ENCODE measurements at regions not wholly inside any gene's neighbourhood (a gene's known extent, or its start where the extent isn't known, plus 50 kb on each side); places are given as distances from the start of the nearest gene placed in this dataset.
"Not testable (repeated sequence)": the region's sequence is repeated elsewhere in the genome, so short reads cannot be mapped to it uniquely, and the experiment has no call there.

DNA sequence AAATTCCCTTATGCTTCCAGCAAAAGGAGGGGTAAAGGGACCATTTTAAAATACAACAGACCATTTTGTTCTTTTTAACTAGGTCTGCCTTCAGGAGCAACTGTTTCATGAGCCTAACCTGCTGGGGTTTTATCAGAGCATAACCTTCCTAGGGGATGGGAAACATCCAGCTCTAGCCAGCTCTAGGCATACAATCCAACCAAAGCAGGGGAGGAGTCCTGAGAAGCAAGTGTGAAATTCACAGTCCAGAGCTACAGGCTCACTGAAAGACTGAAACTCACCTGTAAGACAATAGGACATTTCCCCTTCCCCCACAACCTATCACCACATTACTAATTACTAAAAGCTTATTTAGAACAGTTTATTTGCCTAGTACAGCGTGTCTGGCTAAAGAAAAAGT lies 1296.6 kb upstream of the DDX18 start:
- no peak for TF ChIP-seq POLR2A (IDR thresholded peaks at IDR 0.05)
- intact Hi-C loops (cut with DNase I) = no loop called here
- 38 to 46% methylated on average over 1 of the region's 1 CpG for WGBS, 2 donors
- DNase-seq (no peak), ATAC-seq (no peak)
- H3K27me3 ChIP-seq = no peaks in the 10 kb centered on the region
- no peaks in the 10 kb centered on the region for H3K9me3 ChIP-seq
- no peaks in the 10 kb centered on the region for H3K36me3 ChIP-seq (replicated peaks in 1 of 2; ENCODE audit: insufficient read depth in 1 of 2, low read depth in 2 of 2)
- H3K4me3 ChIP-seq = no peak overlapping the region
- no peak overlapping the region for H3K27ac ChIP-seq
- H3K4me1 ChIP-seq = no peaks in the 10 kb centered on the region

DNA sequence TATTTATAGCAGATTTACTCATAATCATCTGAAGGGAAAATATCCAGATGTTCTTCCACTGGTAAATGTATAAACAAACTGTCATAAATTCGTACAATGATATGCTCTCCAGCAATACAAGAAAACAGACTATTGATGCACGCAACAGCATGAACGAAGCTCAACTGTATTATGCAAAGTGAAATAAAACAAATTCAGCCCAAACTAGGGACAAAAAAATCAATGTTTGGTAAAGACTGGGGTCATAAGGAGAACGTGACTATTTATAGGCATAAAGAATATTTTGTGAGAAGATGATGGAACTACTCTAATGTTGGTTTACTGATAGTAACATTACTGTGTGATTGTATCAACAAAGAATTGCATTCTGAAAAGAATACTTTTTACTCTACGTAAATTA lies 1276.7 kb upstream of the DDX18 start:
- ATAC-seq (no peak), DNase-seq (no peak)
- intact Hi-C loops (cut with DNase I) = no loop called here
- TF ChIP-seq CTCF (IDR thresholded peaks at IDR 0.05) (no peak), POLR2A (IDR thresholded peaks at IDR 0.05) (no peak)
- WGBS, 2 donors = 34 to 47% methylated on average over 5 of the region's 5 CpGs
- Histone ChIP-seq H3K36me3 (replicated peaks in 1 of 2; ENCODE audit: insufficient read depth in 1 of 2, low read depth in 2 of 2) (no peaks in the 10 kb centered on the region), H3K9me3 (no peaks in the 10 kb centered on the region), H3K4me3 (no peak overlapping the region), H3K27ac (no peak overlapping the region), H3K27me3 (no peaks in the 10 kb centered on the region), H3K4me1 (no peaks in the 10 kb centered on the region)

DNA sequence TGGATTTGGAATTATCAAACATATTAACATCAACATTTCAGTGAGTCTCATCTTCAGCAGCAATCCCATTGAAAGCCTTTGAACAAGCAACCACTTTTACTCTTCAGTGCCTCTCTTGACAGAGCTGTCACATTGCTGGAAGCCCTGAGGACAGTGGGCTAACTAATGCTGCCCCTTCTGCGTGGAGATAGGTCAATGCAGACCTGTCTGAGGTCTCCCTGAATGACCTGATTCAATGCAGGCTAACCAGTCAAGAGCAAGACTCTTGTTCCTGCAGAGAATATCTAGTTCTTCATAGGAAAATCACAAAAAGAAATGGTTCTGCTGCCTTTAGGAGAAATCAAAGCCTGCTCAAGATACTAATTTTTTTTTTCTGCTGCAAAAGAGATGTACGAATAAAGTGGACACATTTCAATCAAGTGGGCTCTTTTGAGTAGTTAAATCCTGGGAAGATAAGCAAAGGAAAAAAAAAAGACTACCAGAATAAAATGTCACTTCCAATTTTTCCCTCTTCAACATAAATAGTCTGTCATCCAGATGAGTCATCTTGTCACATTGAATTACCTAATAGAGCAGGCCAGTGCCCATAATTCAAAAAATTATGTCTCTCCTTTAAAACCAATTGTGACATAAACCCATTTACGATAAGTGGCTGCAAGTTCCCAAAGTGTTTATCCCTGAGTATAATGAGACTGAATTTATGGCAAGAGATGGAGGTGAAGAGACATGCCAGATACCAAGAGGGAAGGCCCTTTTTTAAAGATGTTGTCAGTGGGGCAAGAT lies 1269.0 kb upstream of the DDX18 start:
- Histone ChIP-seq H3K4me3 (no peak overlapping the region), H3K9me3 (no peaks in the 10 kb centered on the region), H3K27ac (no peak overlapping the region), H3K27me3 (no peaks in the 10 kb centered on the region), H3K4me1 (no peaks in the 10 kb centered on the region), H3K36me3 (replicated peaks in 1 of 2; ENCODE audit: insufficient read depth in 1 of 2, low read depth in 2 of 2) (no peaks in the 10 kb centered on the region)
- TF ChIP-seq POLR2A (IDR thresholded peaks at IDR 0.05) = no peak
- no peak for TF ChIP-seq CTCF (IDR thresholded peaks at IDR 0.05)
- ATAC-seq = no peak
- 42 to 56% methylated on average over 3 of the region's 3 CpGs for WGBS, 2 donors
- DNase-seq = no peak
- intact Hi-C loops (cut with DNase I) = no loop called here

- H3K36me3 ChIP-seq (replicated peaks in 1 of 2; ENCODE audit: insufficient read depth in 1 of 2, low read depth in 2 of 2); H3K27me3 ChIP-seq; H3K27ac ChIP-seq; ATAC-seq; intact Hi-C loops (cut with DNase I); H3K4me3 ChIP-seq; H3K4me1 ChIP-seq; H3K9me3 ChIP-seq; DNase-seq: not testable (repeated sequence)
- WGBS, 2 donors = 63 to 70% methylated on average over 13 to 20 of the region's 20 CpGs
These were observed 1261.6 kb upstream of the DDX18 start for GRCh38 chr2:116552738-116553419.

DNA sequence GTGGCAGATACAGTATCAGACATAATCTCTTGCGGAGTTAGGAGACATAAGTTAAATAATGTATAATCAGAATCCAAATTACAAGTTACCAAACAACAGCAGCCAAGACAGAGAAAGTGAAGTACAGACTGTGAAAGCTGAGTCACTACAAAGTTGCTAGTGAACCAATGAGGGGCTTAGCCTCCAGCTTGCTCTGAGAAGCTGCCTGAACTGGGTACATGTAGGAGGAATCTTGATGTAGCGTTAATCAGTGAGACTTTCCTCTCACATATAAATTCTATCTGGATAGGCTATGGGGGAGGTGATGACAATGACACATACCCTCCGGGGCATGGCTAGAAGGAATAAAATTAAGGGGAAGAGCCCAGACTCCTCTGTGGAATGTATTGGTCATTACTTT lies 1234.3 kb upstream of the DDX18 start:
- H3K27me3 ChIP-seq = no peaks in the 10 kb centered on the region
- ATAC-seq = no peak
- DNase-seq = no peak
- H3K4me1 ChIP-seq = no peaks in the 10 kb centered on the region
- 54 to 66% methylated on average over 3 of the region's 3 CpGs for WGBS, 2 donors
- H3K9me3 ChIP-seq = no peaks in the 10 kb centered on the region
- H3K36me3 ChIP-seq (replicated peaks in 1 of 2; ENCODE audit: insufficient read depth in 1 of 2, low read depth in 2 of 2) = no peaks in the 10 kb centered on the region
- H3K27ac ChIP-seq = no peak overlapping the region
- intact Hi-C loops (cut with DNase I) = no loop called here
- TF ChIP-seq CTCF (IDR thresholded peaks at IDR 0.05) (no peak), POLR2A (IDR thresholded peaks at IDR 0.05) (no peak)
- no peak overlapping the region for H3K4me3 ChIP-seq

All from body of pancreas (tissue), 4 donors.